Sigmoid colon (tissue), 6 donors: ENCODE measurements at regions not wholly inside any gene's neighbourhood (a gene's known extent, or its start where the extent isn't known, plus 50 kb on each side); places are given as distances from the start of the nearest gene placed in this dataset.
"Not testable (repeated sequence)": the region's sequence is repeated elsewhere in the genome, so short reads cannot be mapped to it uniquely, and the experiment has no call there.

Experiments used
- DNase-seq: peaks from one replicate; pipeline ENCODE4 v3.0.0-alpha.2; 2019
- H3K27ac ChIP-seq, 4 donors: fragments of 200-600 bp; sonication (generic); one replicate each; pipeline ENCODE4 v1.5.1; 2016 to 2019; ENCODE audit warnings: mild to moderate bottlenecking in 1 of 4
- H3K27me3 ChIP-seq, 3 donors: fragments of 200-600 bp; sonication (generic); one replicate each; pipeline ENCODE4 v1.5.1; 2019; ENCODE audit warnings: mild to moderate bottlenecking in 1 of 3
- H3K36me3 ChIP-seq, 4 donors: fragments of 200-600 bp; sonication (generic); one replicate each; pipeline ENCODE4 v1.5.1; 2016 to 2019
- H3K4me1 ChIP-seq, 4 donors: fragments of 200-600 bp; sonication (generic); one replicate each; pipeline ENCODE4 v1.5.1; 2017 to 2019
- H3K4me3 ChIP-seq, 4 donors: fragments of 200-600 bp; sonication (generic); one replicate each; pipeline ENCODE4 v1.5.1; 2017 to 2019; ENCODE audit warnings: mild to moderate bottlenecking in 2 of 4, moderate library complexity in 1 of 4
- H3K9me3 ChIP-seq, 4 donors: fragments of 200-600 bp in 3 of 4; sonication (generic) in 3 of 4; one replicate each; pipeline versions ENCODE4 v1.5.1 to v1.6.1; 2013 to 2019
- EP300 ChIP-seq, 4 donors: sonication (generic); formaldehyde crosslinking; IDR thresholded peaks; one replicate each; pipeline ENCODE4 v1.6.1; 2017; ENCODE audit warnings: antibody characterized with exemption in 4 of 4
- POLR2A ChIP-seq, 2 donors: fragments of 450-650 bp; IDR thresholded peaks; one replicate each; pipeline ENCODE4 v1.6.1; 2016; ENCODE audit warnings: antibody characterized with exemption in 2 of 2, mild to moderate bottlenecking in 2 of 2, moderate library complexity in 2 of 2
- POLR2AphosphoS5 ChIP-seq, 4 donors: sonication (generic); formaldehyde crosslinking; IDR thresholded peaks; one replicate each; pipeline ENCODE4 v1.6.1; 2017; ENCODE audit warnings: antibody characterized with exemption in 4 of 4
- WGBS, 2 donors: extraction: QIAGEN DNeasy Blood & Tissue Kit; methylation state at CpG; one replicate each; pipeline ENCODE4 v1.1.7; 2013; 5-methylcytosine and 5-hydroxymethylcytosine counted together
- intact Hi-C: fragments of 100-400 bp; cut with DNase I; formaldehyde crosslinking; loops from one replicate; pipeline ENCODE4 v1.15.1; 2023
- TF ChIP-seq, protein P1 (sequence below), 4 experiments: fragments of 450-650 bp in 3 of 4; fragments of 200-600 bp in 1 of 4; IDR thresholded peaks; one replicate each; pipeline ENCODE4 v1.5.1; 2016 to 2019; ENCODE audit warnings: antibody characterized with exemption in 4 of 4, mild to moderate bottlenecking in 3 of 4, moderate library complexity in 2 of 4
- donor health status: healthy with polysubstance abuse.
- donor health status: healthy.

DNA sequence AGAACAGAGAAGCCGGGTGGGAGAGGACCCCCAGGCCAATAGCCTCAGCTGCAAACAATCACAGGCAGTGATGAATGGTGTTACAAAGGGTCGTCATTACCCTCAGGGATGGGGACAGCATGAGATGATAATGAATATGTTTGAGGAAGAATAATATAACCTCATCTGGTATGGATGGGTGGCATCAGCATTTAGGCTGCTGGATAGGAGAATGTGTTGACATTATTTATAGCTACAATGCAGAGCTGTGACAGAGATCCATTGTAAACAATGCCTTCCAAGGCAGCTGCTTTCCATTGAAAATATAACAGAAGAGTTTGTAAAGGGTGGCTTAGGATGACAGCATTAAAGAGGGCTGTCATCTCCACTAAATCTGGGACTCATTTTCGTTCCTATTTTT is 365.5 kb downstream of the KCNN2 start:
- H3K27ac ChIP-seq: no peak overlapping the region
- intact Hi-C loops: no loop called here
- DNase-seq: no peak
- no peaks in the 10 kb centered on the region for H3K27me3 ChIP-seq
- 44 to 56% methylated on average over 3 of the region's 3 CpGs for WGBS, 2 donors
- no peaks in the 10 kb centered on the region for H3K4me1 ChIP-seq
- H3K36me3 ChIP-seq: no peaks in the 10 kb centered on the region
- peaks cover 0 to 2% (median 0%) of the 10 kb centered on the region in 4 donors for H3K9me3 ChIP-seq
- no peak for TF ChIP-seq EP300 (IDR thresholded peaks at IDR 0.05)
- no peak for TF ChIP-seq POLR2AphosphoS5 (IDR thresholded peaks at IDR 0.05)
- TF ChIP-seq, protein P1, sequence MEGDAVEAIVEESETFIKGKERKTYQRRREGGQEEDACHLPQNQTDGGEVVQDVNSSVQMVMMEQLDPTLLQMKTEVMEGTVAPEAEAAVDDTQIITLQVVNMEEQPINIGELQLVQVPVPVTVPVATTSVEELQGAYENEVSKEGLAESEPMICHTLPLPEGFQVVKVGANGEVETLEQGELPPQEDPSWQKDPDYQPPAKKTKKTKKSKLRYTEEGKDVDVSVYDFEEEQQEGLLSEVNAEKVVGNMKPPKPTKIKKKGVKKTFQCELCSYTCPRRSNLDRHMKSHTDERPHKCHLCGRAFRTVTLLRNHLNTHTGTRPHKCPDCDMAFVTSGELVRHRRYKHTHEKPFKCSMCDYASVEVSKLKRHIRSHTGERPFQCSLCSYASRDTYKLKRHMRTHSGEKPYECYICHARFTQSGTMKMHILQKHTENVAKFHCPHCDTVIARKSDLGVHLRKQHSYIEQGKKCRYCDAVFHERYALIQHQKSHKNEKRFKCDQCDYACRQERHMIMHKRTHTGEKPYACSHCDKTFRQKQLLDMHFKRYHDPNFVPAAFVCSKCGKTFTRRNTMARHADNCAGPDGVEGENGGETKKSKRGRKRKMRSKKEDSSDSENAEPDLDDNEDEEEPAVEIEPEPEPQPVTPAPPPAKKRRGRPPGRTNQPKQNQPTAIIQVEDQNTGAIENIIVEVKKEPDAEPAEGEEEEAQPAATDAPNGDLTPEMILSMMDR (IDR thresholded peaks at IDR 0.05): no peak
- no peak for TF ChIP-seq POLR2A (IDR thresholded peaks at IDR 0.05)
- H3K4me3 ChIP-seq: no peak overlapping the region

DNA sequence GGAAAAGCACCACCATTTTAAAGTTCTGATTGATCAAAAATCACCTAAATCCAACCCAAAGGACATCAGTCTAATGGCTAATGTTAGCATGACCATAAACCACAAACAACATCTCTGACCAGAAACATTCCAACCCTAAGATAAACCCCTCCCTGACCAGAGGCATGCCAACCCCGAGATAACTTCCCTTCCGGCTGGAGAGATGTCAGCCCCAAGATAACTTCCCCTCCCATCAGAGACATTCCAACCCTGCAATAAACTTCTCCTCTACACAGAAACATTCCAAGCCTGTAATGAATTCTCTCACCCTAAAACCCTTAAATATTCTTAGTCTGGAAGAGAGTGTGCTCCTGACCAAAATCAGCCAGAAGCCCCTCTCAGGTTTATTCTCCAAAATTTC is 364.3 kb downstream of the KCNN2 start:
- no peak for DNase-seq
- Histone ChIP-seq H3K9me3 (peaks cover 0 to 2% (median 0%) of the 10 kb centered on the region in 4 donors), H3K36me3 (no peaks in the 10 kb centered on the region), H3K27me3 (no peaks in the 10 kb centered on the region), H3K27ac (no peak overlapping the region), H3K4me1 (no peaks in the 10 kb centered on the region), H3K4me3 (no peak overlapping the region)
- WGBS, 2 donors: 17 to 53% methylated on average over 2 of the region's 2 CpGs
- intact Hi-C loops: no loop called here
- TF ChIP-seq, protein P1 (IDR thresholded peaks at IDR 0.05): no peak
- TF ChIP-seq POLR2AphosphoS5 (IDR thresholded peaks at IDR 0.05): no peak
- TF ChIP-seq EP300 (IDR thresholded peaks at IDR 0.05): no peak
- TF ChIP-seq POLR2A (IDR thresholded peaks at IDR 0.05): no peak

GRCh38 chr5:114719268-114719667 is 357.4 kb downstream of the KCNN2 start:
- H3K4me3 ChIP-seq: no peak overlapping the region
- no peaks in the 10 kb centered on the region for H3K4me1 ChIP-seq
- no peaks in the 10 kb centered on the region for H3K36me3 ChIP-seq
- intact Hi-C loops: no loop called here
- DNase-seq: no peak
- peaks cover 0 to 2% (median 0%) of the 10 kb centered on the region in 4 donors for H3K9me3 ChIP-seq
- H3K27ac ChIP-seq: no peak overlapping the region
- no peaks in the 10 kb centered on the region for H3K27me3 ChIP-seq
- no peak for TF ChIP-seq POLR2AphosphoS5 (IDR thresholded peaks at IDR 0.05)
- TF ChIP-seq EP300 (IDR thresholded peaks at IDR 0.05): no peak
- TF ChIP-seq, protein P1 (IDR thresholded peaks at IDR 0.05): no peak
- no peak for TF ChIP-seq POLR2A (IDR thresholded peaks at IDR 0.05)

GRCh38 chr5:114716955-114717354 is 355.1 kb downstream of the KCNN2 start:
- no peak overlapping the region for H3K27ac ChIP-seq
- H3K4me3 ChIP-seq: no peak overlapping the region
- 83 to 92% methylated on average over 1 of the region's 1 CpG for WGBS, 2 donors
- intact Hi-C loops: no loop called here
- no peak for DNase-seq
- H3K4me1 ChIP-seq: no peaks in the 10 kb centered on the region
- H3K27me3 ChIP-seq: no peaks in the 10 kb centered on the region
- H3K9me3 ChIP-seq: no peaks in the 10 kb centered on the region
- no peaks in the 10 kb centered on the region for H3K36me3 ChIP-seq
- no peak for TF ChIP-seq EP300 (IDR thresholded peaks at IDR 0.05)
- no peak for TF ChIP-seq POLR2A (IDR thresholded peaks at IDR 0.05)
- TF ChIP-seq, protein P1 (IDR thresholded peaks at IDR 0.05): no peak
- TF ChIP-seq POLR2AphosphoS5 (IDR thresholded peaks at IDR 0.05): no peak

DNA sequence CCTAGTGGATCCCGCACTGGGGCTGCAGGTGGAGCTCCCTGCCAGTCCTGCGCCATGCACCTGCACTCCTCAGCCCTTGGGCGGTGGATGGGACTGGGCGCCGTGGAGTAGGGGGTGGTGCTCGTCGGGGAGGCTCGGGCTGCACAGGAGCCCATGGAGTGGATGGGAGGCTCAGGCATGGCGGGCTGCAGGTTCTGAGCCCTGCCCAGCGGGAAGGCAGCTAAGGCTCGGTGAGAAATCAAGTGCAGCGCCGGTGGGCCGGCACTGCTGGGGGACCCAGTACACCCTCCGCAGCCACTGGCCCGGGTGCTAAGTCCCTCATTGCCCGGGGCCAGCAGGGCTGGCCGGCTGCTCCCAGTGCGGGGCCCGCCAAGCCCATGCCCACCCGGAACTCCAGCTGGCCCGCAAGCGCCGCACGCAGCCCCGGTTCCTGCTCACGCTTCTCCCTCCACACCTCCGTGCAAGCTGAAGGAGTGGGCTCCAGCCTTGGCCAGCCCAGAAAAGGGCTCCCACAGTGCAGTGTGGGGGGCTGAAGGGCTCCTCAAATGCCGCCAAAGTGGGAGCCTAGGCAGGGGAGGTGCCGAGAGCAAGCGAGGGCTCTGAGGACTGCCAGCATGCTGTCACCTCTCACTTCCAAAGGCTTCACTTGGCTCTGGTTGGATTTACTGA is 342.5 kb downstream of the KCNN2 start:
- H3K9me3 ChIP-seq, H3K4me3 ChIP-seq, H3K4me1 ChIP-seq, H3K27me3 ChIP-seq, DNase-seq, intact Hi-C loops, H3K36me3 ChIP-seq, H3K27ac ChIP-seq: not testable (repeated sequence)
- 96 to 98% methylated on average over 29 to 31 of the region's 31 CpGs for WGBS, 2 donors
